LNCaP clone FGC (cell line): ENCODE measurements at regions not wholly inside any gene's neighbourhood (a gene's known extent, or its start where the extent isn't known, plus 50 kb on each side); places are given as distances from the start of the nearest gene placed in this dataset.

Source experiments
- DNase-seq: peaks from one replicate; pipeline ENCODE4 v3.0.0-alpha.2; 2011; ENCODE audit warnings: low read depth
- H3K4me3 ChIP-seq: 2 replicates; pipeline ENCODE4 v1.5.1; 2011; ENCODE audit warnings: mild to moderate bottlenecking, low read depth, low read length, control low read depth
- CTCF ChIP-seq: IDR thresholded peaks from 2 replicates; pipeline ENCODE4 v1.5.1; 2012; ENCODE audit warnings: mild to moderate bottlenecking; ENCODE audit not compliant: control insufficient read depth, insufficient read depth; ENCODE audit errors: extremely low read depth

GRCh38 chr15:77784361-77785292 lies 151.9 kb upstream of the LINGO1 start:
- H3K4me3 ChIP-seq: no peak overlapping the region
- TF ChIP-seq CTCF: no peak
- no peak for DNase-seq

GRCh38 chr15:77783636-77784035 lies 150.9 kb upstream of the LINGO1 start:
- no peak overlapping the region for H3K4me3 ChIP-seq
- no peak for DNase-seq
- TF ChIP-seq CTCF: no peak

GRCh38 chr15:77782691-77783090 lies 150.0 kb upstream of the LINGO1 start:
- no peak for TF ChIP-seq CTCF
- no peak for DNase-seq

GRCh38 chr15:77781946-77782240 lies 149.2 kb upstream of the LINGO1 start:
- no peak for TF ChIP-seq CTCF
- no peak overlapping the region for H3K4me3 ChIP-seq
- DNase-seq: no peak

More at GRCh38 chr15:77782691-77783090, 150.0 kb upstream of the LINGO1 start:
- no peak overlapping the region for H3K4me3 ChIP-seq

GRCh38 chr15:77781151-77781945 lies 148.6 kb upstream of the LINGO1 start:
- TF ChIP-seq CTCF: no peak
- no peak for DNase-seq
- no peak overlapping the region for H3K4me3 ChIP-seq

- DNase-seq: no peak
- no peak overlapping the region for H3K4me3 ChIP-seq
- no peak for TF ChIP-seq CTCF
These were observed 146.1 kb upstream of the LINGO1 start for GRCh38 chr15:77778802-77779201.

GRCh38 chr15:77775837-77776236 lies 143.1 kb upstream of the LINGO1 start:
- no peak overlapping the region for H3K4me3 ChIP-seq
- TF ChIP-seq CTCF: no peak
- no peak for DNase-seq
